Chondrocyte (in vitro differentiated cells): ENCODE measurements at regions not wholly inside any gene's neighbourhood (a gene's known extent, or its start where the extent isn't known, plus 50 kb on each side); places are given as distances from the start of the nearest gene placed in this dataset.
A peak's percentile ranks its signal among the peaks of the same experiment; 100 is the strongest.

Experiments
- DNase-seq: peaks from one replicate; pipeline ENCODE4 v3.0.0; 2021; ENCODE audit warnings: mixed read lengths, low spot score
- H3K27ac Mint-ChIP-seq: one replicate; pipeline ENCODE4 v1.8.0; 2021; ENCODE audit warnings: mild to moderate bottlenecking, moderate library complexity, mixed read lengths; ENCODE audit not compliant: unreplicated experiment
- H3K27me3 Mint-ChIP-seq: 2 replicates; pipeline ENCODE4 v1.8.0; 2021; ENCODE audit warnings: low read depth, mixed read lengths
- H3K36me3 Mint-ChIP-seq: 2 replicates; pipeline ENCODE4 v1.8.0; 2021; ENCODE audit warnings: low read depth, mixed read lengths
- H3K4me1 Mint-ChIP-seq: 2 replicates; pipeline ENCODE4 v1.8.0; 2021; ENCODE audit warnings: low read depth, mild to moderate bottlenecking, mixed read lengths
- H3K4me3 Mint-ChIP-seq: one replicate; pipeline ENCODE4 v1.8.0; 2021; ENCODE audit warnings: mild to moderate bottlenecking, moderate library complexity, mixed read lengths; ENCODE audit not compliant: unreplicated experiment
- H3K9me3 Mint-ChIP-seq: 2 replicates; pipeline ENCODE4 v1.8.0; 2021; ENCODE audit warnings: low read depth, mixed read lengths
- TF ChIP-seq, protein P1 (sequence below): fragments of 200-600 bp; sonication (generic); IDR thresholded peaks from 2 replicates; pipeline ENCODE4 v1.5.0; 2021; ENCODE audit warnings: antibody characterized with exemption, mild to moderate bottlenecking, moderate library complexity

DNA sequence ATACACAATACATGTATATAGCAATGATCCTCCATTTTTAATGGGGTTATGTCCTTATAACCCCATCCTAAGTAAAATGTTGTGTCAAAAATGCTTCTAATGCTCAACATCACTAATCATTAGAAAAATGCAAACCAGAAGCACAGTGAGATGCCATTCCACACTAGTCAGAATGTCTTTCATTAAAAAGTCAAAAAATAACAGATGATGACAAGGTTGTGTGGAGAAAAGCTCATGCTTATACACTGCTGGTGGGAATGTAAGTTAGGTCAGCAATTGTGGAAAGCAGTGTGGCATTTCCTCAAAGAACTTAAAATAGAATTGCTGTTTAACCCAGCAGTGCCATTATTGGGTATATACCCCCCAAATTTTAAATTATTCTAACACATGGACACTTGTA, 654.9 kb upstream of the CNTNAP5 start:
- peaks cover 3% of the 10 kb centered on the region for H3K4me1 Mint-ChIP-seq
- H3K36me3 Mint-ChIP-seq, result no peaks in the 10 kb centered on the region
- peaks cover 6% of the 10 kb centered on the region for H3K9me3 Mint-ChIP-seq
- no peak overlapping the region for H3K27ac Mint-ChIP-seq
- H3K27me3 Mint-ChIP-seq, result no peaks in the 10 kb centered on the region
- no peak for DNase-seq
- H3K4me3 Mint-ChIP-seq, result no peak overlapping the region
- TF ChIP-seq, protein P1, sequence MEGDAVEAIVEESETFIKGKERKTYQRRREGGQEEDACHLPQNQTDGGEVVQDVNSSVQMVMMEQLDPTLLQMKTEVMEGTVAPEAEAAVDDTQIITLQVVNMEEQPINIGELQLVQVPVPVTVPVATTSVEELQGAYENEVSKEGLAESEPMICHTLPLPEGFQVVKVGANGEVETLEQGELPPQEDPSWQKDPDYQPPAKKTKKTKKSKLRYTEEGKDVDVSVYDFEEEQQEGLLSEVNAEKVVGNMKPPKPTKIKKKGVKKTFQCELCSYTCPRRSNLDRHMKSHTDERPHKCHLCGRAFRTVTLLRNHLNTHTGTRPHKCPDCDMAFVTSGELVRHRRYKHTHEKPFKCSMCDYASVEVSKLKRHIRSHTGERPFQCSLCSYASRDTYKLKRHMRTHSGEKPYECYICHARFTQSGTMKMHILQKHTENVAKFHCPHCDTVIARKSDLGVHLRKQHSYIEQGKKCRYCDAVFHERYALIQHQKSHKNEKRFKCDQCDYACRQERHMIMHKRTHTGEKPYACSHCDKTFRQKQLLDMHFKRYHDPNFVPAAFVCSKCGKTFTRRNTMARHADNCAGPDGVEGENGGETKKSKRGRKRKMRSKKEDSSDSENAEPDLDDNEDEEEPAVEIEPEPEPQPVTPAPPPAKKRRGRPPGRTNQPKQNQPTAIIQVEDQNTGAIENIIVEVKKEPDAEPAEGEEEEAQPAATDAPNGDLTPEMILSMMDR, result no peak

DNA sequence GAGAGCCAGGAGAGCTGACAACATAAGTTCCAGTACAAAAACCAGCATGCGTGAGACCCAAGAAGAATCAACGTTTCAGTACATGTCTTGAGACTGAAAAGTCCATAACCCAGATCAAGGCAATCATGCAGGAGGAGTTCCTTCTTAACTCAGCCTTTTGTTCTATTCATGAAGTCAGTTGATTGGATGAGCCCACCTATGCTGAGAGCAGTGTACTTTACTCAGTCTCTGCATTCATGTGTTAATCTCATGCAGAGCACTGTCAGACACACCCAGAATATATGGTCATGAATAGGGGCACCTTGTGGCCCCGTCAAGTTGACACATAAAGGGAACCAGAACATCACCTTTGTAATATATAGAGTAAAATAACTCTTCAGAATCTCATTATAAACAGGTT, 653.6 kb upstream of the CNTNAP5 start:
- no peak for DNase-seq
- Mint-ChIP-seq H3K27ac (no peak overlapping the region), H3K4me1 (peaks cover 3% of the 10 kb centered on the region), H3K4me3 (no peak overlapping the region), H3K9me3 (peaks cover 6% of the 10 kb centered on the region), H3K36me3 (no peaks in the 10 kb centered on the region), H3K27me3 (no peaks in the 10 kb centered on the region)
- TF ChIP-seq, protein P1, result no peak

- no peak for DNase-seq
- TF ChIP-seq, protein P1, result no peak
- peak overlapping the region; percentile 89 for H3K27ac Mint-ChIP-seq
- peak overlapping the region; percentile 50 for H3K4me3 Mint-ChIP-seq
- H3K9me3 Mint-ChIP-seq, result peaks cover 18% of the 10 kb centered on the region
- H3K27me3 Mint-ChIP-seq, result no peaks in the 10 kb centered on the region
- H3K4me1 Mint-ChIP-seq, result peaks cover 27% of the 10 kb centered on the region
- H3K36me3 Mint-ChIP-seq, result no peaks in the 10 kb centered on the region
These were observed 644.6 kb upstream of the CNTNAP5 start for GRCh38 chr2:123380370-123380935.

DNA sequence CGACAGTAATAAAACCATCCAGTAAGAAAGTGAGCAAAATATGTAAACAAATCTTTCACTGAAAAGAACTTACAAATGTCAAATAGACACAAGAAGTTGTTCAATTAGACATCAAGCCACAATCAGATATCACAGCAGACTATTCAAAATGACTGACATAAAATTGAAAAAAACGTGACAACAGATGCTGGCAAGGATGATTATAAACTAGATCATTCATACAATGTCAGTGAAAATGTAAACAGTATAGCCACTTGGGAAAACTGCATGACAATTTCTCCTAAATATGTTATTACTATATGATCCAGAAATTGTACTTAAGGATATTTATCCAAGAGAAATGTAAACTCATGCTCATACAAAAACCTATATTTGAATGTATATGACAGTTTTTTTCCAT, 609.4 kb upstream of the CNTNAP5 start:
- DNase-seq, result no peak
- TF ChIP-seq, protein P1, result no peak
- H3K27ac Mint-ChIP-seq, result no peak overlapping the region
- no peaks in the 10 kb centered on the region for H3K9me3 Mint-ChIP-seq
- H3K27me3 Mint-ChIP-seq, result no peaks in the 10 kb centered on the region
- no peaks in the 10 kb centered on the region for H3K4me1 Mint-ChIP-seq
- H3K36me3 Mint-ChIP-seq, result no peaks in the 10 kb centered on the region
- no peak overlapping the region for H3K4me3 Mint-ChIP-seq

GRCh38 chr2:123419976-123420375, 605.1 kb upstream of the CNTNAP5 start:
- Mint-ChIP-seq H3K9me3 (no peaks in the 10 kb centered on the region), H3K4me1 (no peaks in the 10 kb centered on the region), H3K4me3 (no peak overlapping the region), H3K36me3 (no peaks in the 10 kb centered on the region), H3K27ac (no peak overlapping the region), H3K27me3 (no peaks in the 10 kb centered on the region)
- TF ChIP-seq, protein P1, result no peak
- DNase-seq, result no peak
